Left ventricle myocardium inferior (tissue), 1 donor: ENCODE measurements at regions not wholly inside any gene's neighbourhood (a gene's known extent, or its start where the extent isn't known, plus 50 kb on each side); places are given as distances from the start of the nearest gene placed in this dataset.
"Not testable (repeated sequence)": the region's sequence is repeated elsewhere in the genome, so short reads cannot be mapped to it uniquely, and the experiment has no call there.

Experiments used
- DNase-seq: peaks from one replicate; pipeline ENCODE4 v3.0.0-alpha.2; 2020
- H3K27ac ChIP-seq: fragments of 200-600 bp; replicated peaks from 2 replicates; pipeline ENCODE4 v1.8.0; 2021
- H3K27me3 ChIP-seq: fragments of 200-600 bp; 2 replicates; pipeline ENCODE4 v1.8.0; 2021; ENCODE audit warnings: low read depth
- H3K36me3 ChIP-seq: fragments of 200-600 bp; 2 replicates; pipeline ENCODE4 v1.8.0; 2021
- H3K4me1 ChIP-seq: fragments of 200-600 bp; 2 replicates; pipeline ENCODE4 v1.8.0; 2021
- H3K4me3 ChIP-seq: fragments of 200-600 bp; 2 replicates; pipeline ENCODE4 v1.8.0; 2021; ENCODE audit warnings: mild to moderate bottlenecking, moderate library complexity
- H3K9me3 ChIP-seq: fragments of 200-600 bp; replicated peaks from 2 replicates; pipeline ENCODE4 v1.8.0; 2021
- intact Hi-C: fragments of 100-400 bp; cut with micrococcal nuclease; formaldehyde crosslinking; loops from one replicate; pipeline ENCODE4 v1.11.0; 2022
- TF ChIP-seq, protein P1 (sequence below): fragments of 200-600 bp; IDR thresholded peaks from 2 replicates; pipeline ENCODE4 v1.8.0; 2021; ENCODE audit warnings: antibody characterized with exemption, mild to moderate bottlenecking, borderline replicate concordance
- donor health status: DM: no; HTN: yes; CAD: no; lungs with severe emphysema.

DNA sequence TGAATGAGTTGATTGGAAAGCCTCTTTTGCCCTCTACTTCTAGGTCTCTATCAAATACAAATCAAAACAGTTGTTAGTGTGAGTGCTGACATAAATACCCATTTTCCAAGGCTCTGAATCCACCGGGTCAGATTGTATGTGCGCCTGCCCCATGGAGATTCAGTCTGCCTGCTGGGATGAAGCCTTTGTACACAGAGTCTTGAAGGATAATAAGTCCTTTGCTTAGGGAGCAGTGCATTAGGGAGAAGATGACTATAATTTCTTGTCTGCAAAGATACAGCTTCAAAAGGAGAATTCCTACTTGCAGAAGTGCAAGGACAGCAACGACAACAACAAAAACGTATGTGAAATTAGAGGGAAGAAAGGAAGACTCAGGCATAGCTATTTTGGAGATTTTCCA, 90.3 kb upstream of the VRK1 start:
- no peak for DNase-seq
- Histone ChIP-seq H3K27me3 (peaks cover 64% of the 10 kb centered on the region), H3K4me1 (no peaks in the 10 kb centered on the region), H3K36me3 (no peaks in the 10 kb centered on the region), H3K9me3 (no peaks in the 10 kb centered on the region), H3K4me3 (no peak overlapping the region), H3K27ac (no peak overlapping the region)
- intact Hi-C loops, result no loop called here
- TF ChIP-seq, protein P1, sequence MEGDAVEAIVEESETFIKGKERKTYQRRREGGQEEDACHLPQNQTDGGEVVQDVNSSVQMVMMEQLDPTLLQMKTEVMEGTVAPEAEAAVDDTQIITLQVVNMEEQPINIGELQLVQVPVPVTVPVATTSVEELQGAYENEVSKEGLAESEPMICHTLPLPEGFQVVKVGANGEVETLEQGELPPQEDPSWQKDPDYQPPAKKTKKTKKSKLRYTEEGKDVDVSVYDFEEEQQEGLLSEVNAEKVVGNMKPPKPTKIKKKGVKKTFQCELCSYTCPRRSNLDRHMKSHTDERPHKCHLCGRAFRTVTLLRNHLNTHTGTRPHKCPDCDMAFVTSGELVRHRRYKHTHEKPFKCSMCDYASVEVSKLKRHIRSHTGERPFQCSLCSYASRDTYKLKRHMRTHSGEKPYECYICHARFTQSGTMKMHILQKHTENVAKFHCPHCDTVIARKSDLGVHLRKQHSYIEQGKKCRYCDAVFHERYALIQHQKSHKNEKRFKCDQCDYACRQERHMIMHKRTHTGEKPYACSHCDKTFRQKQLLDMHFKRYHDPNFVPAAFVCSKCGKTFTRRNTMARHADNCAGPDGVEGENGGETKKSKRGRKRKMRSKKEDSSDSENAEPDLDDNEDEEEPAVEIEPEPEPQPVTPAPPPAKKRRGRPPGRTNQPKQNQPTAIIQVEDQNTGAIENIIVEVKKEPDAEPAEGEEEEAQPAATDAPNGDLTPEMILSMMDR, result no peak

DNA sequence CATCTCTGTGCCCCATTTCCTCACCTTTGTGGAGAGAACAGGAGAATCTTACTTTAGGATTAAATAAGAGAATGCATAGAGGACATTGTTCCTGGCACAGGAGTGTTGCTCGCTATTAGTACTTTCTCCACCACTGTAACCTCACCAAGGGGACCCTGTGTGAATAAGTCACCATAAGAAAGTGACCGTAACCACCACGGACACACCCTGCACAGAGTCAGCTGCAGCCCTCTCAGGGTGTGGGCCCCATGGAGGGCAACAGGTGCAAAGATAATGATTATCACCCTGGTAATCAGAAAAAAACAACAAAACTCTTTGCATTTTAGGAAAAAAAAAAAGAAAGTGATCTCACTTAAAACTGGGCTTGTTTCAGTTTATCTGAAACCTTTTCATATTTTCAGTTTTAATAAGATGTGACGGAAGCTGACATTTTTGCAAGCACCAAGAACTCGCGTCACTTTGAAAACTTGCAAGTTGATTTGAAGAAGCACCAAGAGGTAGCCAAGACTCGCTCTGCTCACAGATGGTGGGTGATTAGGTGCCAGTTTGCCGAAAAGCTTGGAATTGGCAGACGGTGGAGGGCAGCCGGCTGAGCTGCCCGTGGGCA, 87.0 kb upstream of the VRK1 start:
- no peaks in the 10 kb centered on the region for H3K36me3 ChIP-seq
- no peak overlapping the region for H3K4me3 ChIP-seq
- H3K9me3 ChIP-seq, result no peaks in the 10 kb centered on the region
- TF ChIP-seq, protein P1, result no peak
- no peak overlapping the region for H3K27ac ChIP-seq
- peaks cover 60% of the 10 kb centered on the region for H3K27me3 ChIP-seq
- no peaks in the 10 kb centered on the region for H3K4me1 ChIP-seq
- no peak for DNase-seq
- intact Hi-C loops, result no loop called here

- Histone ChIP-seq H3K4me1 (no peaks in the 10 kb centered on the region), H3K4me3 (no peak overlapping the region), H3K27ac (no peak overlapping the region), H3K27me3 (peaks cover 61% of the 10 kb centered on the region), H3K36me3 (no peaks in the 10 kb centered on the region), H3K9me3 (no peaks in the 10 kb centered on the region)
- intact Hi-C loops, result no loop called here
- TF ChIP-seq, protein P1, result no peak
- DNase-seq, result no peak
Measured at GRCh38 chr14:96711559-96712267, 85.5 kb upstream of the VRK1 start.

GRCh38 chr14:96713426-96713825, 83.8 kb upstream of the VRK1 start:
- Histone ChIP-seq H3K27me3 (peaks cover 61% of the 10 kb centered on the region), H3K27ac (no peak overlapping the region), H3K4me3 (no peak overlapping the region), H3K36me3 (no peaks in the 10 kb centered on the region), H3K4me1 (no peaks in the 10 kb centered on the region), H3K9me3 (no peaks in the 10 kb centered on the region)
- TF ChIP-seq, protein P1, result no peak
- DNase-seq, result no peak
- intact Hi-C loops, result no loop called here

DNA sequence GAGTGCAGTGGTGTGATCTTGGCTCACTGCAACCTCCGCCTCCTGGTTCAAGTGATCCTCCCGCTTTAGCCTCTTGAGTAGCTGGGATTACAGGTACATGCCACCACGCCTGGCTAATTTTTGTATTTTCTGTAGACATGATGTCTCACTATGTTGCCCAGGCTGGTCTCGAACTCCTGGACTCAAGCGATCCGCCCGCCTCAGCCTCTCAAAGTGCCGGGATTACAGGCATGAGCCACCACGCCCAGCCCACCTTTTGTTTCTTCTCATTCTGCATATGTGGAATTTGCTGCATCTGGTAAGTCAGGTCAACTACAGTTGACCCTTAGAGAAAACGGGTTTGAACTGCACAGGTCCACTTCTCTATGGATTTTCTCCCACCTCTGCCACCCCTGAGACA, 82.6 kb upstream of the VRK1 start:
- H3K36me3 ChIP-seq, H3K27ac ChIP-seq, H3K9me3 ChIP-seq, intact Hi-C loops, DNase-seq, H3K4me1 ChIP-seq, H3K4me3 ChIP-seq: not testable (repeated sequence)
- peaks cover 61% of the 10 kb centered on the region for H3K27me3 ChIP-seq

DNA sequence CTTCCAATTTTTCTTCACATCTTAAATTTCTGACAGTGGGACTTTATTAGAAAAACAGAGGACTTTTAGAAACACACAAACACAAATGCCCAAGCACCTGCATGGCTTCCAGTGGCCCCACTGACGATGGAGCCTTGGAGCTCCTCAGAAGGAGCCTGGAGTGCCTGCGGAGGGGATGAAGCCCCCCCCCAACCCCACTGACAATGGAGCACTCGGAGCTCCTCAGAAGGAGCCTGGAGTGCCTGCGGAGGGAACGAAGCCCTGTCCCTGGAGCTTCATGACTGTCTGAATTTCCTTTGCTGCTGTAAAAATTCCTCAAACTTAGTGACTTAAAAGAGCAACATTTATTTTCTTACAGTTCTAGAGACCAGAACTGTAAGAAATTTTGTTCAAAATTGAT, 80.1 kb upstream of the VRK1 start:
- peaks cover 48% of the 10 kb centered on the region for H3K27me3 ChIP-seq
- no peaks in the 10 kb centered on the region for H3K9me3 ChIP-seq
- no peaks in the 10 kb centered on the region for H3K4me1 ChIP-seq
- H3K4me3 ChIP-seq, result no peak overlapping the region
- TF ChIP-seq, protein P1, result no peak
- no peak overlapping the region for H3K27ac ChIP-seq
- intact Hi-C loops, result no loop called here
- no peak for DNase-seq
- no peaks in the 10 kb centered on the region for H3K36me3 ChIP-seq
